A673 (cell line): ENCODE measurements at regions not wholly inside any gene's neighbourhood (a gene's known extent, or its start where the extent isn't known, plus 50 kb on each side); places are given as distances from the start of the nearest gene placed in this dataset.

Experiments
- BruUV-seq: library from RNA; stranded (reverse); fragments of 400-500 nt; replicated peaks from 2 replicates; lab custom pipeline; 2021; lab: Mats Ljungman, UMichigan
- CTCF ChIA-PET: fragments of 300-600 bp; sonication (Branson Sonifier 250); formaldehyde crosslinking; loops from one replicate; lab custom pipeline; 2022; ENCODE audit warnings: antibody characterized with exemption; lab: Charles Lee
- POLR2A ChIA-PET: fragments of 300-600 bp; sonication (Branson Sonifier 250); formaldehyde crosslinking; loops from one replicate; lab custom pipeline; 2022; ENCODE audit warnings: antibody characterized with exemption; ENCODE audit not compliant: low non-redundant PET; lab: Charles Lee
- DNase-seq: peaks from one replicate; pipeline ENCODE4 v3.0.0-alpha.2; 2015; ENCODE audit warnings: low spot score
- H3K27ac ChIP-seq: fragments of 200-600 bp; sonication (generic); 2 replicates; pipeline ENCODE4 v1.5.1; 2016; ENCODE audit warnings: mixed run types, low read depth, mild to moderate bottlenecking, mixed read lengths, antibody characterized with exemption, low read length; ENCODE audit not compliant: poor library complexity, severe bottlenecking
- H3K27me3 ChIP-seq: fragments of 200-600 bp; sonication (generic); replicated peaks from 2 replicates; pipeline ENCODE4 v1.6.1; 2017; ENCODE audit warnings: mixed run types, low read depth, mild to moderate bottlenecking, mixed read lengths, antibody characterized with exemption, low read length; ENCODE audit not compliant: insufficient read depth, poor library complexity
- H3K36me3 ChIP-seq: fragments of 200-600 bp; sonication (generic); 2 replicates; pipeline ENCODE4 v1.6.1; 2016; ENCODE audit warnings: mixed run types, mild to moderate bottlenecking, mixed read lengths, antibody characterized with exemption, low read length; ENCODE audit not compliant: insufficient read depth, poor library complexity, severe bottlenecking
- H3K4me1 ChIP-seq: fragments of 200-600 bp; sonication (generic); 2 replicates; pipeline ENCODE4 v1.6.1; 2017; ENCODE audit warnings: mixed run types, mild to moderate bottlenecking, mixed read lengths, antibody characterized with exemption, low read length; ENCODE audit not compliant: insufficient read depth, poor library complexity, severe bottlenecking
- H3K4me3 ChIP-seq: fragments of 200-600 bp; sonication (generic); 2 replicates; pipeline ENCODE4 v1.5.1; 2016; ENCODE audit warnings: low read depth, mixed run types, mild to moderate bottlenecking, mixed read lengths, low read length; ENCODE audit not compliant: poor library complexity, severe bottlenecking
- H3K9me3 ChIP-seq: fragments of 200-600 bp; sonication (generic); 2 replicates; pipeline ENCODE4 v1.6.1; 2016; ENCODE audit warnings: mixed run types, low read depth, mild to moderate bottlenecking, mixed read lengths, antibody characterized with exemption, low read length; ENCODE audit not compliant: poor library complexity, severe bottlenecking
- EZH2 ChIP-seq: fragments of 200-600 bp; sonication (generic); IDR thresholded peaks from 2 replicates; pipeline ENCODE4 v1.6.1; 2017; ENCODE audit warnings: borderline replicate concordance, low read depth, mild to moderate bottlenecking, mixed read lengths, antibody characterized with exemption, low read length; ENCODE audit not compliant: poor library complexity, severe bottlenecking
- intact Hi-C: fragments of 100-400 bp; cut with micrococcal nuclease; formaldehyde crosslinking; loops from one replicate; pipeline ENCODE4 v1.10.0; 2022; ENCODE audit not compliant: unreplicated experiment
- TF ChIP-seq, protein P1 (sequence below): fragments of 300-800, 200-600 bp; sonication (generic); conservative IDR thresholded peaks from 2 replicates; pipeline ENCODE4 v1.5.1; 2017; ENCODE audit warnings: low read depth, mild to moderate bottlenecking, antibody characterized with exemption, low read length, moderate library complexity, mixed read lengths

DNA sequence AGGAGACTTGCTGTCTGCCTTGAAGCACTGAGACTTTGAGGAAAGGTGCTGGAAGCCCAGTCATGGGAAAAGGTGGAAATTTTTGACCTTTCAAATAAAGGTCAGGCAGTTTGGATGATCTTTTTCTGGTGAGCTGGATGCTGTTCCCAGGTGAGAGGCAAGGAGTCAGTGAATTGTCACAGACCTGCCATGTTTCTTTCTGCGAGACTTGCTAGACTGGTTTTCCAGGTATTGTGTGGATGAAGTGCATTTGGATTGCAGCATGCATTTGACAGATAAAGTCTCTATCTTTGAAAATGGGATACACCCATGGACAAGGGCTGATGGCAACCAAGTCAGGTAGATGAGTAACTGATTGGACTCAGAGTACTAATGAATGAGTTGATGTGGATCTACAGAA lies 65.7 kb upstream of the NHLH2 start:
- Histone ChIP-seq H3K36me3 (no peaks in the 10 kb centered on the region), H3K9me3 (no peaks in the 10 kb centered on the region), H3K27me3 (peaks cover 4% of the 10 kb centered on the region), H3K4me3 (no peak overlapping the region), H3K27ac (no peak overlapping the region), H3K4me1 (no peaks in the 10 kb centered on the region)
- intact Hi-C loops, result no loop called here
- ChIA-PET CTCF (no interaction called here), POLR2A (no interaction called here)
- no peak for DNase-seq
- no TSS peak for BruUV-seq
- no peak for TF ChIP-seq EZH2
- TF ChIP-seq, protein P1, sequence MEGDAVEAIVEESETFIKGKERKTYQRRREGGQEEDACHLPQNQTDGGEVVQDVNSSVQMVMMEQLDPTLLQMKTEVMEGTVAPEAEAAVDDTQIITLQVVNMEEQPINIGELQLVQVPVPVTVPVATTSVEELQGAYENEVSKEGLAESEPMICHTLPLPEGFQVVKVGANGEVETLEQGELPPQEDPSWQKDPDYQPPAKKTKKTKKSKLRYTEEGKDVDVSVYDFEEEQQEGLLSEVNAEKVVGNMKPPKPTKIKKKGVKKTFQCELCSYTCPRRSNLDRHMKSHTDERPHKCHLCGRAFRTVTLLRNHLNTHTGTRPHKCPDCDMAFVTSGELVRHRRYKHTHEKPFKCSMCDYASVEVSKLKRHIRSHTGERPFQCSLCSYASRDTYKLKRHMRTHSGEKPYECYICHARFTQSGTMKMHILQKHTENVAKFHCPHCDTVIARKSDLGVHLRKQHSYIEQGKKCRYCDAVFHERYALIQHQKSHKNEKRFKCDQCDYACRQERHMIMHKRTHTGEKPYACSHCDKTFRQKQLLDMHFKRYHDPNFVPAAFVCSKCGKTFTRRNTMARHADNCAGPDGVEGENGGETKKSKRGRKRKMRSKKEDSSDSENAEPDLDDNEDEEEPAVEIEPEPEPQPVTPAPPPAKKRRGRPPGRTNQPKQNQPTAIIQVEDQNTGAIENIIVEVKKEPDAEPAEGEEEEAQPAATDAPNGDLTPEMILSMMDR, result no peak

DNA sequence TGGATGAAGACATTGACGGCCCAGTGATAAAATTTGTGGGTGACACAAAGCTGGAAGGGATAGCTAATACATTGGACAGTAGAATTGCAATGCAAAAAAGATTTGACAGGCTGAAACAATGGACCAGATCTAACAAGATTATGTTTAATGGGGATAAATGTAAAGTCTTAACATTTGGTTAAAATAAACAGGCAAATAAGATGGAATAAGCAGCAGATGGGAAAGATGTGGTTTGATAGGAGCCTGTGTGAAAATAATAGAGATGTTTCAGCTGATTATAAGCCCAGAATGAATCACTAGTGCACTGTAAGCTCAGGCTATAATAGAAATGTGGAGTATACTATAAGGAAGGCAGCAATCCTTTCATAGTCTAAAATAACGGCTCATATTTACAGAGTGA lies 66.2 kb upstream of the NHLH2 start:
- no peak for DNase-seq
- BruUV-seq, result no TSS peak
- Histone ChIP-seq H3K36me3 (no peaks in the 10 kb centered on the region), H3K9me3 (no peaks in the 10 kb centered on the region), H3K27me3 (peaks cover 4% of the 10 kb centered on the region), H3K27ac (no peak overlapping the region), H3K4me1 (no peaks in the 10 kb centered on the region), H3K4me3 (no peak overlapping the region)
- TF ChIP-seq, protein P1, result no peak
- no peak for TF ChIP-seq EZH2
- CTCF ChIA-PET, result no interaction called here
- POLR2A ChIA-PET, result no interaction called here
- intact Hi-C loops, result no loop called here

DNA sequence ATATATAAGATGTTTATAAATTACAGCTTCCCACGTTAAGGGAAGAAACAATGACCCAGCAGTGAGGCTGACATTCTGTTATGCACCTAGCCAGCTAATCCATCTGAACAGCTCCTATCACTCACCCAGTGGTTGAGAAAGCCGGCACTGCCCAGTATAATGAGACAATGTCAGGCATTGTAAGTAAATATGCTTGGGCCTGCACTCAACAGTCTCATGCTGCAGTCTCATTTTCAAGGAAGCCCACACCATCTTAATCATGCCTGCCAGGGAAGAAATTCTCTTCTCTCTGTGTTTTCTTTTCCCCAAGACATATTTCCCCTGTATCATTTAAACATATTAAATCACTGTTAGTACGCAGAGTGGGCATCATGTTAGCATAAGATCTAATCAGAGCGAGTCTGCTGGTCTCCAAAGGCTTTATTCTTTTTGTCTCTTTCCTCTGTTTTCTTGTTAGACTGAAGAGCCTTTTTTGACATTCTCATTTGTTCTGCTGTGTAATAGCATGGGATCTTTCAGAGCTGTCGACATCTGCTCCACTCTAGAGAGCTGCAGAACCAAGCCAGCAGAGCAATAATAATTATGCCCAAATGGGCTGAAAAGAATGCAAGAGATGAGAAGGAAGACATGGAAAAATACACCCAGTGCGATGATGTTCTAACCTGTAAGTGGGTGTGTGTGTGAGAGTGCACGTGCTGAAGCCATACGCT lies 67.6 kb upstream of the SLC22A15 start:
- Histone ChIP-seq H3K27ac (no peak overlapping the region), H3K9me3 (no peaks in the 10 kb centered on the region), H3K27me3 (peaks cover 4% of the 10 kb centered on the region), H3K4me3 (no peak overlapping the region), H3K4me1 (no peaks in the 10 kb centered on the region), H3K36me3 (no peaks in the 10 kb centered on the region)
- no peak for DNase-seq
- POLR2A ChIA-PET, result no interaction called here
- TF ChIP-seq, protein P1, result no peak
- no peak for TF ChIP-seq EZH2
- CTCF ChIA-PET, result no interaction called here
- intact Hi-C loops, result no loop called here
- no TSS peak for BruUV-seq
